IPS DF 4.7 (cell line): ENCODE measurements at regions not wholly inside any gene's neighbourhood (a gene's known extent, or its start where the extent isn't known, plus 50 kb on each side); places are given as distances from the start of the nearest gene placed in this dataset.
"Not testable (repeated sequence)": the region's sequence is repeated elsewhere in the genome, so short reads cannot be mapped to it uniquely, and the experiment has no call there.

Experiments
- DNase-seq: peaks from one replicate; pipeline ENCODE4 v3.0.0-alpha.2; 2013; ENCODE audit warnings: low spot score; ENCODE audit errors: extremely low read depth

- no peak for DNase-seq
These were observed 697.2 kb upstream of the SLC8A1 start for GRCh38 chr2:41149054-41149453.

DNA sequence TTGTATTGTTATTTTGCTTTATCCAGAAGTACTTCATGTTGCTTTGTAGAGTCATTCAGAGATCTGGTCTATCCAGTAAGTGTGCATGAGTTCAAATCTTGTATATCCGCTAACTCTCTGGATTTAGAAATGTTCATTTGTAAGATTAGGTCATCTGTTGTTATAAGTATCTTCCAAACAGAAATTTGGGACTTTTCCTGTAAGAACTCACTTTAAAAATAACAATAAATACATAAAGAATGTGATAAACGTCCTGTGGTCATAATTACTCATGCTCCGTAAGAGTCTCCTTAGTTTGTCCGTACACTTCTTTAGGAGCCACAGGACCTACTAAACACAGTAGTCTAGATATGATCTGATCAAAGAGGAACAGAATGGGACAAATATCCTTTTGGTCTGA lies 699.9 kb upstream of the SLC8A1 start:
- no peak for DNase-seq

DNA sequence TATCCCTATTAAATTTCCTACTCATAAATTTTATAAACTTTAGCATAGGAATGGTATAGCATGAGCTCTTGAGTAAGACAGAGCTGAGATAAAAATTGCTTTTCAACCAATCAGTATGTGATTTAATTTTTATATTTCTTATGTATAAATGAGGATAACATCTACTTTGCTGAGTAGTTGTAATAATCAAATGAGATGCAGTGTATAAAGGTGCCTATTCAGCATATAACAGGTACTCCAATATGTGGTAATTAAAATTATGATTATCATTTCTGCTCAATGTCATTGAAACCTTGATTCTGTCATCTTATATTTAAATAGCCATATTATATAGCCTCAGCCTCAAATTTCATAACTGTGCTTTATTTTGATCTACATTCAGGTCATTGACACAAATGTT lies 700.4 kb upstream of the SLC8A1 start:
- DNase-seq = no peak

GRCh38 chr2:41160439-41160838 lies 708.5 kb upstream of the SLC8A1 start:
- no peak for DNase-seq

GRCh38 chr2:41167014-41167413 lies 715.1 kb upstream of the SLC8A1 start:
- DNase-seq = no peak

DNA sequence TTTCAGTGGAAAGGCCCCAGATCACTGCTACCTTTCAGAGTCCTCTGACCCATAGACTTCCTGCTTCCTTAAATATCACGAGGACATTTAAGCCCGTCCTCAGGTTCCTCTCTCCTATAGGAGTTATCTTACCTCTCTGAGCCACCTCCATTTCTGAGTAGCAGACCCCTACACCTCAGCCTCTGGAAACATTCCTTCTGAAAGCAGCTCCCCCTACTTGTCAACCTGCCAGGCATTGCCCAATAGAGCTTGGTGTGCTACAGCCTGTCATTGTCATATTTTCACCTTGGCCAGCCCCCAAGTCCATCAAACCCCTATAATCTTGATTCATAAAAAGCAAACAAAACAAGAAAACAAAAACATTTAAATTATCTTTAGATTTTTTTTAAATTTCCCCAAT lies 717.9 kb upstream of the SLC8A1 start:
- no peak for DNase-seq

DNA sequence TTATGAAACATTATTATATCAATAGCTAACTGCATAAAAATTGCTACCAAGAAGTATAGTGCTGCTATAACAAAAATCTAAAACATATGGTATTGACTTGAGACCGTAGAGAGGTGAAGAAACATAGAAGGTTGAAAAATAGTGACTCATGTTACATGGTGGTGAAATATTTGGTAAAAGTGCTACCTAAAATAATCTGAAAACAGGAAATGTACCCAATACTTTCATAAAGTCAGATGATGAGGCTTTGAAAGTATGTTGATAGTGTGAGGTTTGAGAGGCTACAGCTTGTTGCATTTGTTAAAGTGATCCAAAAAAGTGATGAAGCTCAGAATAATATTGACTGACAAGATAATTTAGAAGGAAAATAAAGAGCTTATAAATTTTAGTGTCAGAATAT lies 718.7 kb upstream of the SLC8A1 start:
- no peak for DNase-seq

DNA sequence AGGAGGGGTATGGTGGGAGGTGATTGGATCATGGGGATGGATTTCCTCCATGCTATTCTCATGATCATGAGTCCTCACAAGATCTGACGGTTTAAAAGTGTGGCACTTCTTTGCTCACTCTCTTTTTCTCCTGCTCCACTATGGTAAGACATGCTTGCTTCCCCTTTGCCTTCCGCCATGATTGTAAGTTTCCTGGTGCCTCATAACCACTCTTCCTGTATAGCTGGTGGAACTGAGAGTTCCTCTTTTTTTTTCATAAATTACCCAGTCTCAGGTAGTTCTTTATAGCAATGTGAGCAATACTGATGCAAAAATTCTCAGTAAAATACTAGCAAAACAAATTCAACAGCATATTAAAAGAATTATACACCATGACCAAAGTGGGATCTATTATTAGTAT lies 728.5 kb upstream of the SLC8A1 start:
- no peak for DNase-seq

GRCh38 chr2:41182961-41183360 lies 731.1 kb upstream of the SLC8A1 start:
- no peak for DNase-seq

DNA sequence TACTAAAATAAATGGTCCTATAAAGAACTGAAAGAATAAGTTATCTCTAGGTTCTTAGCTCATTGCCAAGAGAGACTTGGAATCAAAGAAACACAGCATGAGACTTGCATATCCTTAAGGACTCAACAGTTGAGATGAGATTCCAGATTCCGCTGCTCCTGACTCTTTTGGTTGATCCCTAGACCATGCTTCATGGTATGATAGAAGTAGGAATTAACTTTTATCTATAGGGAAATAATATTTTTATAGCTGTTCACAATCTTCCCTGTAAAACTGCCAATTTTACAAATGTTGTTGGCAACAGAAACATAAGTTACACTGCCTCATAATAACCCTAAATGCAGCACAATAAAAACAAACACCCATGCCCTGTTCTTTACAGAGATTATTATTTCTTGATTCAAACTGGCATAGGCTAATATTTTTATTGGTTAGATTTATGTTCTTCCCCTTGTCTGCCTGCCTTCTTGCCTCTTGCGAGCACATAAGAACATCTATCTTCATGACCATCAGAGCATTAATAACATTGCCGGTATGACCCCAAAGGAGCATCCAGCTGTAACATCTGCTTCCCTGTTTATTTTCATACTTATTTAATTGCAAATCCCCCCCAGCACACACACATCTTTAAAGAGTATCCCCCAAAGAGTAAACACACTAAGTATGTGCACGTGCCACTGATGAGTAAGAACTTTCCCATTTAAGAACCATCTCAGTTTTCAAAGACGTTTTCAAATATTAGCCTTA lies 735.7 kb upstream of the SLC8A1 start:
- DNase-seq = no peak

DNA sequence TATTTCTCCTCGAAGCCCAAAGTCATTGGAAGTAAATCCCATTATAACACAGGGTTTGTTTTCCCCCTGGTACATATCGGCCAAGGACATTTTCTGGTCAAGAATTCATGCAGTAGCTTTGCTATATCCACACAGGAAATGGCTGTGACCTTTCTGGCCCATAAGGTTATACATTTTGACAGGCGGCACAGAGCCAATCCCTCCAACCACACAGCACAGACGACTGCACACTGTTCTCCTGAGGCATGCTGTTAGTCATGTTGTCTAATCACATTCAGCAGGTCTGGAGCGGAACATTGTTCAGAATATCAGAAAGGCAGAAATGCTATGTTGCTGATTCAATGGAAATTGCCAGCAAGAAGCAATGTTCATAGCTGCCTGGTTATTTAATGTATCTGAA lies 742.3 kb upstream of the SLC8A1 start:
- no peak for DNase-seq

- no peak for DNase-seq
These were observed 745.9 kb upstream of the SLC8A1 start for GRCh38 chr2:41197781-41198180.

- DNase-seq = no peak
These were observed 747.4 kb upstream of the SLC8A1 start for GRCh38 chr2:41199334-41199733.

DNA sequence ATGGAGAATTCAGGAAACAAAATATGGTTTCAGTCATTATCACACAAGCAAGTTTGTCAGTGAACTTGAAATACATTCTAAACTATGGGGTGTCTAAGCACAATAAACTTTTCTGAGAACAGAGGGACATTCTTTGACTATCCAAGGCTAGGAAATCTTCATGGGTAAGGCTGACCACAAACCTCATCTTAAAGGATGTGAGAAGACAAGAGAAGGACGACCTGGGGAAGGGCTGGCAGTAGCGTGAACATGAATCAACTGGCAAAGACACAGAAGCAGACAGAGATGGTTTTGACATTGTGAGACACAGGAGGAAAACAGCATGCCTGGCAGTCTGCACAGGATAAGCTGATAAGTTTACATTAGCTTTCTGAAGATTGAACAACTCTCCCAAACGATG lies 752.4 kb upstream of the SLC8A1 start:
- no peak for DNase-seq

DNA sequence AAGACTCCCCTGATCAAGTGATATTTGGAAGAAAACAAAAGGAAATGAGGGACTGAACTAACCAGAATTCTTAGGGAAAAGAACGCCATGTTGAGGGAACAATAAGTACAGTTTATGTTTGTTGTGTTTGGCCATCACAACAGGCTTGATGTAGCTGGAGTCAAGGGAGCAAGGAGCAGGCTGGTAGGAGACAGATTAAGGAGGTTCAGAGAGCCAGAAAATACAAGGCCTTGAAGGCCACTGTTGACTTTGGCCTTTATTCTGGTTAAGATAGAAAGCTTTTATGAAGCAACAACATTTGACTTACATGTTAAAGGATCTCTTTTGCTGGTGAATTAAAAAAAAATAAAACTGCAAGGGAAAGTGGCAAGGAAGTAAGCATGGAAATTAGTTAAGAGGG lies 754.1 kb upstream of the SLC8A1 start:
- DNase-seq = no peak

DNA sequence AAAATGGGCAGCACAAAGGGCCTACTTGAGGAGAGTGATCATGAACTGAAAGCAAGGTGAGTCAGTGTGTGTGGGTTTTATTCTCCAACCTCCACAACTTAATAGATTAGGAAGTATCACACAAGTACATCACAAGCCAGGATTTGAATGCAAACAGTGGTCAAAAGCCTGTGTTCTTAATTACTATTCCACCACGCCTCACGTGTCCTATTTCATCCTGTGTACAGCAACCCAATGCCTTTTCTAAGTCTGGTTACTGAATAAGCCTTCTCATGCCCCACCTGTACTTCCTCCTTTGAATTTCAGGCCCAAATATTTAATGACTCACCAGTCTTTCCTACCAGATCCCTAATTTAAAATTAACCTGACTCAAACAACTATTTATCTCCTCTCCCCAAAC lies 755.7 kb upstream of the SLC8A1 start:
- no peak for DNase-seq

DNA sequence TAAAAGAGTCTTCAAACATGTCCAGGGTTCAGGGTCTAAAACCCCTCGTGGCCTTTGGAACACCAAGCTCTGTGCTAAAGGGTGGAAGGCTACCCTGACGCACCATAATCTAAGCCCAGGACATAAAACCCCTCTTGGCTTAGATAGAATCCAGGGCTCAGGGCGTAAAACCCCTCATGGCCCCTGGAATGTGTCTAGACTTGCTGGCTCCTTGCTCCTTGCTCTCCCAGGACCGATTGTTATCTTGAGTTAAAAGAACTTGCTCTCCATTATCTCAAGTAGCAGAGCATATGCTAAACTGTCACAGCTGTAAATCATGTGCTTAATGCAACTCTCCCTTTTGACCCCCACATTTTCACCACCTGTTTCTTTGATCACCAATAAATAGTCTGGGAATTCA lies 758.1 kb upstream of the SLC8A1 start:
- not testable (repeated sequence) for DNase-seq

GRCh38 chr2:41216978-41217377 lies 765.1 kb upstream of the SLC8A1 start:
- DNase-seq = no peak

DNA sequence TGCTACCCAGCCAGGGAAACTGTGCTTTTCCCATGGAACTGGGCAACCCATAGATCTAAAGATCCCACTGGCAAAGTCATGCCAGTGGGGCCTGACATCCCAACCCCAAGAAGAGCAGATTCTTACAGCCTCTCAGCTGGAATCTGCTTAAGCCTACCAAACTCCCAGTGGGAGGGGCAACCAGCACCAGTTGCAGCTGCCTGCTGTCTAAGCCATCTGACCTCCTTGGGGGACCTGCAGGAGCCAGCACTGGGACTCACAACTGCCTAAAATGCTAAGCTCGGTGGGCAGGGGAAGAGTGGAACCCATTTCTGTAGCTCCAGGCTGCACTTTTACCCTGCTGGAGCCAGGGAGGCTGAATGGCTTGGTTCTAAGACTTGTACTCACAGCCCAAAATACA lies 770.7 kb upstream of the SLC8A1 start:
- no peak for DNase-seq

GRCh38 chr2:41234093-41234492 lies 782.2 kb upstream of the SLC8A1 start:
- DNase-seq = peak; percentile 11

- no peak for DNase-seq
These were observed 789.6 kb upstream of the SLC8A1 start for GRCh38 chr2:41241325-41242000.

DNA sequence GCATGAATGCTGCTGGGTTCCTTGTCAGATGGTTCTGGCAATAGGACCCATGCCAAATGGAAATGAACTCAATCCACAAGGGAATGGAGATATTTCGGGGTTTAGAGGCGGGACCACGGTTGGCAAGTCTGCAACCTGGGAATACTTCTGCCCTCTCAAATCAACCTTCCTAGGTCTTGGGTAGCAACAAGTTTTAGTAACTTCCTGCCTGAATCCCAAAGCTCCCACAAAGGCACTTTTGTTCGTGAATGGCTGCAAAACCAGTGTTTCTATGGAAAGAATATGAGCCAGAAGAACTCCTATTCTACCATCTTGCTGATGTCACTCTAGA lies 790.1 kb upstream of the SLC8A1 start:
- DNase-seq = no peak

DNA sequence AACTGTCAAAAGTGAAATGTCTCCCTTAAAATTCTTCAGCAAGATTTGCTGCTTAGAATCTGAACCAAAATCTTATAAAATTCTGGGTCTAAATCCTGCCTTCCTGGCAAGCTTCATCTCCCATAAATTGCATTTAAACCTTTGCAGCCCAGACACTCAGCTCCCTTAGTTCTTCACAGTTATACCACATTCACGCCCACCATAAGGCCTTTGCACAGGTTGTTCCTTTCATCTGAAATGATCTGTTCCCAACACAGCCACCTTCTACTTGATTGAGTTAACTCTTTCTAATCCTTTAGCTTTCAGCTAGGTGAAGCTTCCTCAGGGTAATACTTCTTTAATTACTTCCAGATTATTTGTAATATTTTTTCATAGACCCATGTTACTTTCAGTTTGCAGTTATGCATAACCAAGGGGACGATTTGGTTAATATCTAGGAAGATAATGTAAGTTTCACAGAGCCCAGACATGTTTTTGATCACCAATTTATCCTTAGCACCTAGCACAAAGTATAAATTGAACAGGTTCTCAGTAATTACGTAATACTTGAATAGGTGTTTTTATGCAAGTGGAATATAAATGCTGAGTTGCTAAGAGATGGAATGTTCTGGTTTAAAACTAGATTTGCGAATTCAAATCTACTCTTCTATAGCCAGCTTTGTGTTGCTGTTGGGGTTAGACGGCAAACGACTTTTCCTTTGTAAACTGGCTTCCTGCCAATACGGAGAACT lies 779.7 kb upstream of the PKDCC start:
- no peak for DNase-seq
